ENCODE measurements at regions not wholly inside any gene's neighbourhood (a gene's known extent, or its start where the extent isn't known, plus 50 kb on each side); places are given as distances from the start of the nearest gene placed in this dataset.

GRCh38 chr1:221172841-221173240 is 293.6 kb downstream of the HLX start:
- TF ChIP-seq EP300 (IDR thresholded peaks at IDR 0.05) (no peak), CTCF (IDR thresholded peaks at IDR 0.05) (no peak), POLR2A (IDR thresholded peaks at IDR 0.05) (no peak), POLR2AphosphoS5 (IDR thresholded peaks at IDR 0.05) (no peak)

Data from upper lobe of left lung (tissue), 4 donors.